CD8-positive, alpha-beta memory T cell (primary cell): ENCODE measurements at regions not wholly inside any gene's neighbourhood (a gene's known extent, or its start where the extent isn't known, plus 50 kb on each side); places are given as distances from the start of the nearest gene placed in this dataset.

ENCODE experiments used
- CTCF ChIA-PET: fragments of 350-600 bp; sonication (Branson Sonifier 250); formaldehyde crosslinking; loops from one replicate; lab custom pipeline; 2021; ENCODE audit warnings: antibody characterized with exemption; lab: Charles Lee
- POLR2A ChIA-PET: fragments of 350-600 bp; sonication (Branson Sonifier 250); formaldehyde crosslinking; loops from one replicate; lab custom pipeline; 2021; ENCODE audit warnings: antibody characterized with exemption; lab: Charles Lee
- DNase-seq, 5 donors: peaks; one replicate each; pipeline versions ENCODE4 v3.0.0 to v3.0.0-alpha.2; 2020 to 2022; ENCODE audit warnings: mixed read lengths in 1 of 5
- H3K27ac ChIP-seq: one replicate; pipeline ENCODE4 v1.7.0; 2013; ENCODE audit warnings: low read depth, mild to moderate bottlenecking, low read length, moderate library complexity
- H3K27me3 ChIP-seq: 2 replicates; pipeline ENCODE4 v1.7.0; 2013; ENCODE audit warnings: low read length, mild to moderate bottlenecking; ENCODE audit not compliant: insufficient read depth, poor library complexity, severe bottlenecking
- H3K36me3 ChIP-seq: 2 replicates; pipeline ENCODE4 v1.7.0; 2013; ENCODE audit warnings: mild to moderate bottlenecking, low read length, moderate library complexity; ENCODE audit not compliant: insufficient read depth
- H3K4me1 ChIP-seq: 2 replicates; pipeline ENCODE4 v1.7.0; 2013; ENCODE audit warnings: mild to moderate bottlenecking, low read length, moderate library complexity; ENCODE audit not compliant: insufficient read depth
- H3K4me3 ChIP-seq: 2 replicates; pipeline ENCODE4 v1.7.0; 2013; ENCODE audit warnings: mild to moderate bottlenecking, low read length
- H3K9me3 ChIP-seq: 2 replicates; pipeline ENCODE4 v1.7.0; 2013; ENCODE audit warnings: mild to moderate bottlenecking, low read length
- H3K27ac Mint-ChIP-seq, 8 donors: one replicate each; pipeline ENCODE4 v1.8.0; 2020 to 2021; ENCODE audit warnings: mixed read lengths in 8 of 8, mild to moderate bottlenecking in 6 of 8, inconsistent platforms in 3 of 8, moderate library complexity in 3 of 8
- H3K27me3 Mint-ChIP-seq, 2 donors: one replicate each; pipeline ENCODE4 v1.8.0; 2020 to 2021; ENCODE audit warnings: mixed read lengths in 2 of 2, mild to moderate bottlenecking in 1 of 2, moderate library complexity in 1 of 2
- H3K36me3 Mint-ChIP-seq, 3 donors: one replicate each; pipeline ENCODE4 v1.8.0; 2020 to 2021; ENCODE audit warnings: mixed read lengths in 3 of 3, inconsistent platforms in 1 of 3, mild to moderate bottlenecking in 1 of 3
- H3K4me1 Mint-ChIP-seq, 3 donors: one replicate each; pipeline ENCODE4 v1.8.0; 2020 to 2021; ENCODE audit warnings: mixed read lengths in 3 of 3, inconsistent platforms in 1 of 3, mild to moderate bottlenecking in 1 of 3
- H3K4me3 Mint-ChIP-seq, 7 donors: one replicate each; pipeline ENCODE4 v1.8.0; 2020 to 2021; ENCODE audit warnings: mixed read lengths in 7 of 7, mild to moderate bottlenecking in 6 of 7, moderate library complexity in 4 of 7, inconsistent platforms in 2 of 7
- H3K9me3 Mint-ChIP-seq, 5 donors: one replicate each; pipeline ENCODE4 v1.8.0; 2020 to 2022; ENCODE audit warnings: mixed read lengths in 5 of 5, mild to moderate bottlenecking in 3 of 5, moderate library complexity in 2 of 5, inconsistent platforms in 1 of 5

- DNase-seq: no peak
- H3K36me3 ChIP-seq: no peaks in the 10 kb centered on the region
- Mint-ChIP-seq H3K4me1 (no peaks in the 10 kb centered on the region), H3K4me3 (no peak overlapping the region), H3K9me3 (peaks cover 0 to 2% (median 0%) of the 10 kb centered on the region in 5 donors), H3K36me3 (no peaks in the 10 kb centered on the region), H3K27ac (no peak overlapping the region), H3K27me3 (peaks cover 0 to 1% of the 10 kb centered on the region in 2 donors)
- POLR2A ChIA-PET: no interaction called here
- no peaks in the 10 kb centered on the region for H3K4me1 ChIP-seq
- no peaks in the 10 kb centered on the region for H3K27me3 ChIP-seq
- no peak overlapping the region for H3K4me3 ChIP-seq
- H3K9me3 ChIP-seq: no peaks in the 10 kb centered on the region
- CTCF ChIA-PET: no interaction called here
- H3K27ac ChIP-seq: no peak overlapping the region
These were observed 125.4 kb downstream of the ATPSCKMT start for GRCh38 chr5:10124287-10124686.

- H3K9me3 Mint-ChIP-seq: peaks cover 0 to 4% (median 2%) of the 10 kb centered on the region in 5 donors
- peaks cover 0 to 1% of the 10 kb centered on the region in 2 donors for H3K27me3 Mint-ChIP-seq
- Histone ChIP-seq H3K4me1 (no peaks in the 10 kb centered on the region), H3K4me3 (no peak overlapping the region), H3K9me3 (no peaks in the 10 kb centered on the region), H3K36me3 (no peaks in the 10 kb centered on the region), H3K27ac (no peak overlapping the region), H3K27me3 (no peaks in the 10 kb centered on the region)
- no peaks in the 10 kb centered on the region for H3K4me1 Mint-ChIP-seq
- DNase-seq: no peak
- no peaks in the 10 kb centered on the region for H3K36me3 Mint-ChIP-seq
- POLR2A ChIA-PET: no interaction called here
- CTCF ChIA-PET: no interaction called here
- no peak overlapping the region for H3K4me3 Mint-ChIP-seq
- no peak overlapping the region for H3K27ac Mint-ChIP-seq
These were observed 126.3 kb downstream of the ATPSCKMT start for GRCh38 chr5:10123254-10123989.

GRCh38 chr5:10122076-10122726, 127.5 kb downstream of the ATPSCKMT start:
- Mint-ChIP-seq H3K27ac (no peak overlapping the region), H3K27me3 (peaks cover 0 to 1% of the 10 kb centered on the region in 2 donors), H3K4me3 (no peak overlapping the region), H3K4me1 (no peaks in the 10 kb centered on the region), H3K9me3 (peaks cover 0 to 4% (median 2%) of the 10 kb centered on the region in 5 donors), H3K36me3 (no peaks in the 10 kb centered on the region)
- no peaks in the 10 kb centered on the region for H3K36me3 ChIP-seq
- H3K27ac ChIP-seq: no peak overlapping the region
- no peak for DNase-seq
- ChIA-PET POLR2A (no interaction called here), CTCF (no interaction called here)
- H3K4me1 ChIP-seq: no peaks in the 10 kb centered on the region
- H3K9me3 ChIP-seq: no peaks in the 10 kb centered on the region
- no peak overlapping the region for H3K4me3 ChIP-seq
- H3K27me3 ChIP-seq: no peaks in the 10 kb centered on the region

GRCh38 chr5:10120934-10121333, 128.8 kb downstream of the ATPSCKMT start:
- Mint-ChIP-seq H3K9me3 (peaks cover 0 to 4% (median 2%) of the 10 kb centered on the region in 5 donors), H3K4me3 (no peak overlapping the region), H3K4me1 (no peaks in the 10 kb centered on the region), H3K36me3 (no peaks in the 10 kb centered on the region), H3K27ac (no peak overlapping the region), H3K27me3 (peaks cover 0 to 1% of the 10 kb centered on the region in 2 donors)
- Histone ChIP-seq H3K4me1 (no peaks in the 10 kb centered on the region), H3K9me3 (no peaks in the 10 kb centered on the region), H3K27me3 (no peaks in the 10 kb centered on the region), H3K4me3 (no peak overlapping the region), H3K36me3 (no peaks in the 10 kb centered on the region), H3K27ac (no peak overlapping the region)
- CTCF ChIA-PET: no interaction called here
- DNase-seq: no peak
- POLR2A ChIA-PET: no interaction called here

- Mint-ChIP-seq H3K36me3 (no peaks in the 10 kb centered on the region), H3K9me3 (peaks cover 0 to 4% (median 2%) of the 10 kb centered on the region in 5 donors), H3K4me3 (no peak overlapping the region), H3K4me1 (no peaks in the 10 kb centered on the region), H3K27ac (no peak overlapping the region), H3K27me3 (peaks cover 2 to 3% of the 10 kb centered on the region in 2 donors)
- POLR2A ChIA-PET: no interaction called here
- H3K4me1 ChIP-seq: no peaks in the 10 kb centered on the region
- no peaks in the 10 kb centered on the region for H3K36me3 ChIP-seq
- DNase-seq: no peak
- H3K27ac ChIP-seq: no peak overlapping the region
- H3K9me3 ChIP-seq: no peaks in the 10 kb centered on the region
- H3K4me3 ChIP-seq: no peak overlapping the region
- CTCF ChIA-PET: no interaction called here
- H3K27me3 ChIP-seq: no peaks in the 10 kb centered on the region
These were observed 131.5 kb downstream of the ATPSCKMT start for GRCh38 chr5:10118150-10118549.

GRCh38 chr5:10116594-10116993, 133.1 kb downstream of the ATPSCKMT start:
- Mint-ChIP-seq H3K36me3 (no peaks in the 10 kb centered on the region), H3K27ac (no peak overlapping the region), H3K4me3 (no peak overlapping the region), H3K4me1 (no peaks in the 10 kb centered on the region), H3K27me3 (peaks cover 3 to 4% of the 10 kb centered on the region in 2 donors), H3K9me3 (peaks cover 0 to 4% (median 2%) of the 10 kb centered on the region in 5 donors)
- CTCF ChIA-PET: no interaction called here
- DNase-seq: no peak
- Histone ChIP-seq H3K27me3 (no peaks in the 10 kb centered on the region), H3K4me3 (no peak overlapping the region), H3K27ac (no peak overlapping the region), H3K4me1 (no peaks in the 10 kb centered on the region), H3K36me3 (no peaks in the 10 kb centered on the region), H3K9me3 (no peaks in the 10 kb centered on the region)
- POLR2A ChIA-PET: no interaction called here

GRCh38 chr5:10115669-10116068, 134.0 kb downstream of the ATPSCKMT start:
- DNase-seq: no peak
- ChIA-PET CTCF (no interaction called here), POLR2A (no interaction called here)
- H3K4me1 Mint-ChIP-seq: no peaks in the 10 kb centered on the region
- no peak overlapping the region for H3K4me3 ChIP-seq
- no peak overlapping the region for H3K27ac ChIP-seq
- peaks cover 0 to 4% (median 2%) of the 10 kb centered on the region in 5 donors for H3K9me3 Mint-ChIP-seq
- no peaks in the 10 kb centered on the region for H3K9me3 ChIP-seq
- no peak overlapping the region for H3K27ac Mint-ChIP-seq
- H3K36me3 ChIP-seq: no peaks in the 10 kb centered on the region
- no peaks in the 10 kb centered on the region for H3K36me3 Mint-ChIP-seq
- peaks cover 3 to 4% of the 10 kb centered on the region in 2 donors for H3K27me3 Mint-ChIP-seq
- no peak overlapping the region for H3K4me3 Mint-ChIP-seq
- H3K27me3 ChIP-seq: no peaks in the 10 kb centered on the region
- no peaks in the 10 kb centered on the region for H3K4me1 ChIP-seq

GRCh38 chr5:10111571-10111970, 138.1 kb downstream of the ATPSCKMT start:
- POLR2A ChIA-PET: no interaction called here

More at GRCh38 chr5:10111571-10111970, 138.1 kb downstream of the ATPSCKMT start:
- DNase-seq: no peak
- Histone ChIP-seq H3K36me3 (no peaks in the 10 kb centered on the region), H3K4me1 (no peaks in the 10 kb centered on the region), H3K9me3 (no peaks in the 10 kb centered on the region), H3K4me3 (no peak overlapping the region), H3K27ac (no peak overlapping the region), H3K27me3 (no peaks in the 10 kb centered on the region)
- Mint-ChIP-seq H3K27me3 (peaks cover 3 to 4% of the 10 kb centered on the region in 2 donors), H3K27ac (no peak overlapping the region), H3K4me3 (no peak overlapping the region), H3K36me3 (no peaks in the 10 kb centered on the region), H3K4me1 (no peaks in the 10 kb centered on the region), H3K9me3 (peaks cover 0 to 5% (median 0%) of the 10 kb centered on the region in 5 donors)
- CTCF ChIA-PET: no interaction called here
